ENCODE measurements at regions not wholly inside any gene's neighbourhood (a gene's known extent, or its start where the extent isn't known, plus 50 kb on each side); places are given as distances from the start of the nearest gene placed in this dataset.

DNA sequence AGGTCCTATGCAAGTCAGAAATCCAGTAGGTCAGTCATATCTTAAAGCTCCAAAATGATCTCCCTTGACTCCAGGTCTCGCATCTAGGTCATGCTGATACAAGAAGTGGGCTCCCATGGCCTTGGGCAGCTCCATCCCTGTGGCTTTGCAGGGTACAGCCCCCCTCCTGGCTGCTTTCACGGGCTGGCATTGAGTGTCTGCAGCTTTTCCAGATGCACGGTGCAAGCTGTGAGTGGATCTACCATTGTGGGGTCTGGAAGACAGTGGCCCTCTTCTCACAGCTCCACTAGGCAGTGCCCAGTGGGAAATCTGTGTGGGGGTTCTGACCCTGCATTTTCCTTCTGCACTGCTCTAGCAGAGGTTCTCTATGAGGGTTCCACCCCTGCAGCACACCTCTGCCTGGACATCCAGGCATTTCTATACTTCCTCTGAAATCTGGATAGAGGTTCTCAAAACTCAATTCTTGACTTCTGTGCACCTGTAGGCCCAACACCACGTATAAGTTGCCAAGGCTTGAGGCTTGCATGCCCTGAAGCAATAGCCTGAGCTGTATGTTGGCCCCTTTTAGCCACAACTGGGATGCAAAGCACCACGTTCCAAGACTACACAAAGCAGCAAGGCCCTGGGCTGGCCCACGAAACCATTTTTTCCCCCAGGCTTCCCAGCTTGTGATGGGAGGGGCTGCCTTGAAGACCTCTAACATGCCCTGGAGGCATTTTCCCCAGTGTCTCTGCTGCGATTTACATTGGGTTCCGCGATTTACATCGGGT lies 472.7 kb downstream of the NPHP4 start:
- TF ChIP-seq, protein P1, sequence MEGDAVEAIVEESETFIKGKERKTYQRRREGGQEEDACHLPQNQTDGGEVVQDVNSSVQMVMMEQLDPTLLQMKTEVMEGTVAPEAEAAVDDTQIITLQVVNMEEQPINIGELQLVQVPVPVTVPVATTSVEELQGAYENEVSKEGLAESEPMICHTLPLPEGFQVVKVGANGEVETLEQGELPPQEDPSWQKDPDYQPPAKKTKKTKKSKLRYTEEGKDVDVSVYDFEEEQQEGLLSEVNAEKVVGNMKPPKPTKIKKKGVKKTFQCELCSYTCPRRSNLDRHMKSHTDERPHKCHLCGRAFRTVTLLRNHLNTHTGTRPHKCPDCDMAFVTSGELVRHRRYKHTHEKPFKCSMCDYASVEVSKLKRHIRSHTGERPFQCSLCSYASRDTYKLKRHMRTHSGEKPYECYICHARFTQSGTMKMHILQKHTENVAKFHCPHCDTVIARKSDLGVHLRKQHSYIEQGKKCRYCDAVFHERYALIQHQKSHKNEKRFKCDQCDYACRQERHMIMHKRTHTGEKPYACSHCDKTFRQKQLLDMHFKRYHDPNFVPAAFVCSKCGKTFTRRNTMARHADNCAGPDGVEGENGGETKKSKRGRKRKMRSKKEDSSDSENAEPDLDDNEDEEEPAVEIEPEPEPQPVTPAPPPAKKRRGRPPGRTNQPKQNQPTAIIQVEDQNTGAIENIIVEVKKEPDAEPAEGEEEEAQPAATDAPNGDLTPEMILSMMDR (IDR thresholded peaks at IDR 0.05) = no peak
- no peak for TF ChIP-seq POLR2AphosphoS5 (IDR thresholded peaks at IDR 0.05)
